ENCODE measurements at regions not wholly inside any gene's neighbourhood (a gene's known extent, or its start where the extent isn't known, plus 50 kb on each side); places are given as distances from the start of the nearest gene placed in this dataset.
"Not testable (repeated sequence)": the region's sequence is repeated elsewhere in the genome, so short reads cannot be mapped to it uniquely, and the experiment has no call there.

- not testable (repeated sequence) for DNase-seq
These were observed 68.5 kb upstream of the SLC4A7 start for GRCh38 chr3:27552708-27553107.

- not testable (repeated sequence) for DNase-seq
These were observed 67.2 kb upstream of the SLC4A7 start for GRCh38 chr3:27551413-27551812.

GRCh38 chr3:27545061-27545460 is 60.9 kb upstream of the SLC4A7 start:
- no peak for DNase-seq

GRCh38 chr3:27544372-27544865 is 60.2 kb upstream of the SLC4A7 start:
- DNase-seq: no peak

GRCh38 chr3:27542476-27542875 is 58.3 kb upstream of the SLC4A7 start:
- DNase-seq: no peak

GRCh38 chr3:27540231-27540630 is 56.0 kb upstream of the SLC4A7 start:
- DNase-seq: no peak

GRCh38 chr3:27536491-27536890 is 52.3 kb upstream of the SLC4A7 start:
- no peak for DNase-seq

GRCh38 chr3:27535809-27536392 is 51.7 kb upstream of the SLC4A7 start:
- DNase-seq: no peak

- DNase-seq: peak; percentile 35
These were observed 49.8 kb upstream of the SLC4A7 start for GRCh38 chr3:27533718-27534573.

All from NCI-H146 (cell line).